ENCODE measurements at regions not wholly inside any gene's neighbourhood (a gene's known extent, or its start where the extent isn't known, plus 50 kb on each side); places are given as distances from the start of the nearest gene placed in this dataset.

- H3K4me1 Mint-ChIP-seq (ENCODE audit: low read depth): no peaks in the 10 kb centered on the region
- H3K27ac Mint-ChIP-seq (ENCODE audit: unreplicated experiment): no peak overlapping the region
- H3K4me3 Mint-ChIP-seq (ENCODE audit: unreplicated experiment): no peak overlapping the region
- H3K27me3 Mint-ChIP-seq (ENCODE audit: low read depth): peaks cover 8% of the 10 kb centered on the region
- peaks cover 5% of the 10 kb centered on the region for H3K9me3 Mint-ChIP-seq (ENCODE audit: low read depth)
- no peak for TF ChIP-seq CTCF (IDR thresholded peaks at IDR 0.05)
- H3K36me3 Mint-ChIP-seq (ENCODE audit: low read depth): no peaks in the 10 kb centered on the region
- DNase-seq (ENCODE audit: low spot score): no peak
Observed at GRCh38 chr5:174877987-174878386, 153.6 kb downstream of the MSX2 start.

GRCh38 chr5:174872271-174872670, 147.9 kb downstream of the MSX2 start:
- Mint-ChIP-seq H3K36me3 (ENCODE audit: low read depth) (no peaks in the 10 kb centered on the region), H3K9me3 (ENCODE audit: low read depth) (peaks cover 3% of the 10 kb centered on the region), H3K4me1 (ENCODE audit: low read depth) (no peaks in the 10 kb centered on the region), H3K27me3 (ENCODE audit: low read depth) (peaks cover 13% of the 10 kb centered on the region), H3K4me3 (ENCODE audit: unreplicated experiment) (no peak overlapping the region), H3K27ac (ENCODE audit: unreplicated experiment) (no peak overlapping the region)
- TF ChIP-seq CTCF (IDR thresholded peaks at IDR 0.05): no peak
- no peak for DNase-seq (ENCODE audit: low spot score)

GRCh38 chr5:174852143-174852542, 127.8 kb downstream of the MSX2 start:
- H3K27me3 Mint-ChIP-seq (ENCODE audit: low read depth): peaks cover 8% of the 10 kb centered on the region
- H3K9me3 Mint-ChIP-seq (ENCODE audit: low read depth): peaks cover 7% of the 10 kb centered on the region
- no peaks in the 10 kb centered on the region for H3K36me3 Mint-ChIP-seq (ENCODE audit: low read depth)

GRCh38 chr5:174850565-174851169, 126.3 kb downstream of the MSX2 start:
- H3K27me3 Mint-ChIP-seq (ENCODE audit: low read depth): peaks cover 3% of the 10 kb centered on the region
- H3K27ac Mint-ChIP-seq (ENCODE audit: unreplicated experiment): no peak overlapping the region
- H3K4me1 Mint-ChIP-seq (ENCODE audit: low read depth): no peaks in the 10 kb centered on the region
- peaks cover 7% of the 10 kb centered on the region for H3K9me3 Mint-ChIP-seq (ENCODE audit: low read depth)
- H3K4me3 Mint-ChIP-seq (ENCODE audit: unreplicated experiment): no peak overlapping the region
- TF ChIP-seq CTCF (IDR thresholded peaks at IDR 0.05): no peak
- no peak for DNase-seq (ENCODE audit: low spot score)
- no peaks in the 10 kb centered on the region for H3K36me3 Mint-ChIP-seq (ENCODE audit: low read depth)

More at GRCh38 chr5:174852143-174852542, 127.8 kb downstream of the MSX2 start:
- no peak for DNase-seq (ENCODE audit: low spot score)
- Mint-ChIP-seq H3K4me1 (ENCODE audit: low read depth) (no peaks in the 10 kb centered on the region), H3K4me3 (ENCODE audit: unreplicated experiment) (no peak overlapping the region), H3K27ac (ENCODE audit: unreplicated experiment) (no peak overlapping the region)
- no peak for TF ChIP-seq CTCF (IDR thresholded peaks at IDR 0.05)

- Mint-ChIP-seq H3K27me3 (ENCODE audit: low read depth) (peaks cover 2% of the 10 kb centered on the region), H3K9me3 (ENCODE audit: low read depth) (peaks cover 7% of the 10 kb centered on the region), H3K4me3 (ENCODE audit: unreplicated experiment) (no peak overlapping the region), H3K4me1 (ENCODE audit: low read depth) (no peaks in the 10 kb centered on the region), H3K36me3 (ENCODE audit: low read depth) (peaks cover 1% of the 10 kb centered on the region), H3K27ac (ENCODE audit: unreplicated experiment) (no peak overlapping the region)
- no peak for TF ChIP-seq CTCF (IDR thresholded peaks at IDR 0.05)
- DNase-seq (ENCODE audit: low spot score): no peak
Observed at GRCh38 chr5:174849426-174849825, 125.0 kb downstream of the MSX2 start.
